Ascending aorta (tissue), 2 donors: ENCODE measurements at regions not wholly inside any gene's neighbourhood (a gene's known extent, or its start where the extent isn't known, plus 50 kb on each side); places are given as distances from the start of the nearest gene placed in this dataset.

Source experiments
- DNase-seq, 2 donors: peaks; one replicate each; pipeline ENCODE4 v3.0.0-alpha.2; 2019; ENCODE audit warnings: low spot score in 2 of 2
- H3K27ac ChIP-seq, 2 donors: fragments of 200-600 bp; sonication (generic); one replicate each; pipeline ENCODE4 v1.5.1; 2016 to 2017; ENCODE audit warnings: mild to moderate bottlenecking in 1 of 2
- H3K27me3 ChIP-seq: fragments of 200-600 bp; sonication (generic); one replicate; pipeline ENCODE4 v1.5.1; 2017
- H3K36me3 ChIP-seq, 2 donors: fragments of 200-600 bp; sonication (generic); one replicate each; pipeline ENCODE4 v1.5.1; 2016
- H3K4me1 ChIP-seq, 2 donors: fragments of 200-600 bp; sonication (generic); one replicate each; pipeline ENCODE4 v1.5.1; 2016 to 2017; ENCODE audit warnings: mild to moderate bottlenecking in 1 of 2
- H3K4me3 ChIP-seq, 2 donors: fragments of 200-600 bp; sonication (generic); one replicate each; pipeline ENCODE4 v1.5.1; 2016 to 2017; ENCODE audit warnings: mild to moderate bottlenecking in 1 of 2
- H3K9me3 ChIP-seq, 2 donors: fragments of 200-600 bp; sonication (generic); one replicate each; pipeline ENCODE4 v1.5.1; 2016
- CTCF ChIP-seq, 3 experiments: fragments of 200-600 bp in 2 of 3; fragments of 450-650 bp in 1 of 3; sonication (generic) in 2 of 3; IDR thresholded peaks; one replicate each; pipeline ENCODE4 v1.5.1; 2016 to 2019; ENCODE audit warnings: antibody characterized with exemption in 3 of 3, mild to moderate bottlenecking in 1 of 3, moderate library complexity in 1 of 3
- intact Hi-C: fragments of 100-400 bp; cut with DNase I; formaldehyde crosslinking; loops from one replicate; pipeline ENCODE4 v1.15.1; 2023

GRCh38 chr1:24986372-24986965, 56.4 kb upstream of the RUNX3 start:
- no peak overlapping the region for H3K27ac ChIP-seq
- no peak for DNase-seq
- no peaks in the 10 kb centered on the region for H3K27me3 ChIP-seq
- H3K36me3 ChIP-seq, result no peaks in the 10 kb centered on the region
- H3K4me1 ChIP-seq, result no peaks in the 10 kb centered on the region
- no peak overlapping the region for H3K4me3 ChIP-seq
- no peaks in the 10 kb centered on the region for H3K9me3 ChIP-seq
- TF ChIP-seq CTCF (IDR thresholded peaks at IDR 0.05), result no peak
- intact Hi-C loops, result no loop called here

GRCh38 chr1:24985737-24986136, 55.7 kb upstream of the RUNX3 start:
- no peaks in the 10 kb centered on the region for H3K27me3 ChIP-seq
- no peak overlapping the region for H3K4me3 ChIP-seq
- H3K27ac ChIP-seq, result no peak overlapping the region
- intact Hi-C loops, result no loop called here
- no peak for TF ChIP-seq CTCF (IDR thresholded peaks at IDR 0.05)
- no peaks in the 10 kb centered on the region for H3K4me1 ChIP-seq
- no peak for DNase-seq
- H3K36me3 ChIP-seq, result no peaks in the 10 kb centered on the region
- no peaks in the 10 kb centered on the region for H3K9me3 ChIP-seq

- Histone ChIP-seq H3K4me3 (no peak overlapping the region), H3K9me3 (no peaks in the 10 kb centered on the region), H3K27ac (no peak overlapping the region), H3K36me3 (no peaks in the 10 kb centered on the region), H3K27me3 (no peaks in the 10 kb centered on the region), H3K4me1 (no peaks in the 10 kb centered on the region)
- no peak for TF ChIP-seq CTCF (IDR thresholded peaks at IDR 0.05)
- intact Hi-C loops, result no loop called here
- DNase-seq, result no peak
Observed at GRCh38 chr1:24984800-24985522, 54.9 kb upstream of the RUNX3 start.

- H3K27ac ChIP-seq, result no peak overlapping the region
- no peaks in the 10 kb centered on the region for H3K27me3 ChIP-seq
- intact Hi-C loops, result no loop called here
- no peak for TF ChIP-seq CTCF (IDR thresholded peaks at IDR 0.05)
- no peaks in the 10 kb centered on the region for H3K4me1 ChIP-seq
- no peak for DNase-seq
- H3K9me3 ChIP-seq, result no peaks in the 10 kb centered on the region
- no peaks in the 10 kb centered on the region for H3K36me3 ChIP-seq
- no peak overlapping the region for H3K4me3 ChIP-seq
Observed at GRCh38 chr1:24984300-24984699, 54.2 kb upstream of the RUNX3 start.

- Histone ChIP-seq H3K36me3 (no peaks in the 10 kb centered on the region), H3K9me3 (no peaks in the 10 kb centered on the region), H3K4me3 (no peak overlapping the region), H3K27ac (no peak overlapping the region), H3K4me1 (no peaks in the 10 kb centered on the region), H3K27me3 (no peaks in the 10 kb centered on the region)
- no peak for DNase-seq
- TF ChIP-seq CTCF (IDR thresholded peaks at IDR 0.05), result no peak
- intact Hi-C loops, result no loop called here
Observed at GRCh38 chr1:24983006-24983680, 53.1 kb upstream of the RUNX3 start.
